ENCODE measurements at regions not wholly inside any gene's neighbourhood (a gene's known extent, or its start where the extent isn't known, plus 50 kb on each side); places are given as distances from the start of the nearest gene placed in this dataset.
"Not testable (repeated sequence)": the region's sequence is repeated elsewhere in the genome, so short reads cannot be mapped to it uniquely, and the experiment has no call there.

- DNase-seq (ENCODE audit: low spot score), result no peak
These were observed 125.1 kb downstream of the PRRX1 start for GRCh38 chr1:170789063-170789462.

- no peak for DNase-seq (ENCODE audit: low spot score)
These were observed 126.2 kb downstream of the PRRX1 start for GRCh38 chr1:170790175-170790574.

- no peak for DNase-seq (ENCODE audit: low spot score)
These were observed 126.7 kb downstream of the PRRX1 start for GRCh38 chr1:170790651-170791071.

GRCh38 chr1:170791941-170792340, 128.0 kb downstream of the PRRX1 start:
- no peak for DNase-seq (ENCODE audit: low spot score)

GRCh38 chr1:170800265-170800664, 135.1 kb upstream of the MROH9 start:
- DNase-seq (ENCODE audit: low spot score), result no peak

- no peak for DNase-seq (ENCODE audit: low spot score)
These were observed 134.5 kb upstream of the MROH9 start for GRCh38 chr1:170800812-170801211.

- DNase-seq (ENCODE audit: low spot score), result no peak
These were observed 131.6 kb upstream of the MROH9 start for GRCh38 chr1:170803711-170804110.

- DNase-seq (ENCODE audit: low spot score), result no peak
These were observed 130.9 kb upstream of the MROH9 start for GRCh38 chr1:170804419-170804818.

- no peak for DNase-seq (ENCODE audit: low spot score)
These were observed 130.5 kb upstream of the MROH9 start for GRCh38 chr1:170804879-170805278.

- no peak for DNase-seq (ENCODE audit: low spot score)
These were observed 128.4 kb upstream of the MROH9 start for GRCh38 chr1:170806961-170807360.

- no peak for DNase-seq (ENCODE audit: low spot score)
These were observed 127.9 kb upstream of the MROH9 start for GRCh38 chr1:170807432-170807831.

GRCh38 chr1:170808216-170808885, 127.0 kb upstream of the MROH9 start:
- DNase-seq (ENCODE audit: low spot score), result no peak

- DNase-seq (ENCODE audit: low spot score), result not testable (repeated sequence)
These were observed 124.3 kb upstream of the MROH9 start for GRCh38 chr1:170811013-170811412.

GRCh38 chr1:170819781-170820180, 115.6 kb upstream of the MROH9 start:
- no peak for DNase-seq (ENCODE audit: low spot score)

GRCh38 chr1:170823120-170823519, 112.2 kb upstream of the MROH9 start:
- DNase-seq (ENCODE audit: low spot score), result no peak

GRCh38 chr1:170831276-170831675, 104.1 kb upstream of the MROH9 start:
- DNase-seq (ENCODE audit: low spot score), result no peak

GRCh38 chr1:170836141-170836540, 99.2 kb upstream of the MROH9 start:
- DNase-seq (ENCODE audit: low spot score), result no peak

- DNase-seq (ENCODE audit: low spot score), result peak; percentile 10
These were observed 95.0 kb upstream of the MROH9 start for GRCh38 chr1:170840371-170840770.

GRCh38 chr1:170853302-170853701, 82.0 kb upstream of the MROH9 start:
- no peak for DNase-seq (ENCODE audit: low spot score)

GRCh38 chr1:170853867-170854266, 81.5 kb upstream of the MROH9 start:
- DNase-seq (ENCODE audit: low spot score), result no peak

- DNase-seq (ENCODE audit: low spot score), result no peak
These were observed 80.7 kb upstream of the MROH9 start for GRCh38 chr1:170854677-170855076.

GRCh38 chr1:170856455-170856854, 78.9 kb upstream of the MROH9 start:
- DNase-seq (ENCODE audit: low spot score), result no peak

GRCh38 chr1:170857955-170858354, 77.4 kb upstream of the MROH9 start:
- DNase-seq (ENCODE audit: low spot score), result no peak

- no peak for DNase-seq (ENCODE audit: low spot score)
These were observed 71.7 kb upstream of the MROH9 start for GRCh38 chr1:170863621-170864020.
